ENCODE measurements at regions not wholly inside any gene's neighbourhood (a gene's known extent, or its start where the extent isn't known, plus 50 kb on each side); places are given as distances from the start of the nearest gene placed in this dataset.

DNA sequence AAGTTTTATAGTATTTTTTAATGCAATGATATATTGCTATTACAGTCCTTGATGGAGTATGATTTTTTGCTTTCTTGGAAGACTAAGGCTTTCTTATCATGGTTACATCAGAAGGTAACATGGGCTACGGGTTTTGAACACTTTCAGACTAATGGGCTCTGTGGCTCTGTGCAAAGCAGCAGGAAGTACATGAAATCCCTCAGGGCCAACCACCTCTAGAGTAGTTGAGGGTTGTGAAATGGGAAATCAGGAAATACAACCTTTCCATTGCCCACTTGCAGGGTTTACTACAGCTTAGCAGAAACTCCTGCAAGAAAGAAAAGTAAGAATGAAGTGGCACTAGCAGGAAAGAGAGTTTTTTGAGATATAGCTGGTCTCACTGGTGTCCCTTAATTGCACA lies 853.5 kb downstream of the KCNMA1 start:
- intact Hi-C loops (cut with DNase I; ENCODE audit: low total_unique reads) = no loop called here
- TF ChIP-seq POLR2A (IDR thresholded peaks at IDR 0.05) = no peak
- TF ChIP-seq POLR2AphosphoS5 (IDR thresholded peaks at IDR 0.05) = no peak
- no peak for TF ChIP-seq CTCF (IDR thresholded peaks at IDR 0.05)
- peak overlapping the region in 1 of 2 donors; percentile 29 for H3K27ac ChIP-seq

DNA sequence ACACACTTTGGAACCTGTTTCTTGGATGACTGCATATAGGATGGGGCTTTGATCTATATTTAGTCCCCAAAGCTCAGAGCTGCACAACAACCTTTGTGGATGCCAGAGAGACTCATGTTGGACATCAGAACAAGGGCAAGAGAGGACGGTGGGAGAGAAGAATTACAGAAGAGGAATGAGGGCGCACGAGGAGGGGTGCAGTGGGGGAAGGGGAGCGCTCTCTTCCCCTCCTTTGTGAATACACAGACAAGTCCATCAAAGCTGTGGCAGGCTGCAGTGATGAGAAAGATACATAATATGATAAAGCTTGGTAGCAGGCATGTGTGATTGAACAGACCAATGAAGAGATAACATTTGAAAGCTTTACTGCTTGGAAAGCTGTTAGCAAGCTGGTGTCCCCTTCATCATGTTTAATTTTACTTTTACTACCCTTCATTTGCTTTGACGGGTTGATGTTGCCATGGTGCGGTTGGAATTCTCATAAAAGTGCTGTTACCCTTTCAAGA lies 857.8 kb downstream of the KCNMA1 start:
- Histone ChIP-seq H3K27me3 (no peaks in the 10 kb centered on the region), H3K4me3 (no peak overlapping the region), H3K27ac (no peak overlapping the region), H3K4me1 (no peaks in the 10 kb centered on the region), H3K9me3 (peaks cover 5 to 6% of the 10 kb centered on the region in 2 donors), H3K36me3 (no peaks in the 10 kb centered on the region)
- TF ChIP-seq CTCF (IDR thresholded peaks at IDR 0.05) (no peak), POLR2AphosphoS5 (IDR thresholded peaks at IDR 0.05) (no peak), POLR2A (IDR thresholded peaks at IDR 0.05) (no peak)
- no peak for DNase-seq (ENCODE audit: low spot score in 2 of 2)
- intact Hi-C loops (cut with DNase I; ENCODE audit: low total_unique reads) = no loop called here

More for the DNA sequence above, 853.5 kb downstream of the KCNMA1 start:
- H3K4me1 ChIP-seq = no peaks in the 10 kb centered on the region
- H3K27me3 ChIP-seq = no peaks in the 10 kb centered on the region
- no peaks in the 10 kb centered on the region for H3K36me3 ChIP-seq
- H3K9me3 ChIP-seq = no peaks in the 10 kb centered on the region
- peak in 1 of 2 donors; percentile 32 for DNase-seq (ENCODE audit: low spot score in 2 of 2)
- H3K4me3 ChIP-seq = no peak overlapping the region

DNA sequence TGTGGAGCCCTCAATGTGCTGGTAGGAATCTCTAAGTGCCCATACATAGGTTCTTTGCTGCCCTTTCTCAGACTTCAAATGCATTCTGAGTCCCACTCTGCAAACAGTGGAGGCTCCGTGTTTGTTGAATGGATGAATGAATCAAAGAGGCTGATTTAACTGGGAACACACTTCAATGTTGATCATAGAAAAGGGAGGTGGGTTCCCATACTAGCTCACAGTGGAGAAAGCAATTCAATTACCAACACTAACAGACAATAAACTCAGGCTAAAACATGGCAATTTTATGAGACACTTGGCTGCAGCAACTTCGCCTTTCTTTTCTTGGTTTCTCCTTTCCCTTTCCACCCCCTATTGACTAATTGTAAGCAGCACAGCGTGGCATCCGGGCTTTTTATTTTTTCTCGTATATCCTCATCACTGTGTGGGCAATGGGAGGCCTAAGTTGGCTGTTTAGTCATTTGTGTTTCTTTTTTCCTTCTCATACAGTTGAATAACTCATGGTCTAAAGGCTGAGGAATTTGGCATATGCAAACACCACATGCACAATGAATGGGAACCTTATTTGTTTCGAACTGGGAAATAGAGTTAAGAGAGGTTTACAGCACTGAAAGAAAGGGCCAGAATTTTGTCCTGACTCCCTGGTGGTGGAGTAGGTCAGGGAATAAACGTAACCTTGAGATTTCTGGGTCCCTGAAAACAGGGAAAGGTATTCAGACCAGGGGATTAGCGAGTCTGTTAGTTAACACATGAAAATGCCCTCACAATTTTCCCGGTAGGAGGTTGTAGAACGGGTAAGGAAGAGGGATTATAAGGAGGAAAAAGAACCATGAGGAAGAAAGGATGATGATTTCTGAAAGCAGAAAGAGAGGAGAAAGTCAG lies 858.5 kb downstream of the KCNMA1 start:
- Histone ChIP-seq H3K27me3 (no peaks in the 10 kb centered on the region), H3K9me3 (peaks cover 7 to 12% of the 10 kb centered on the region in 2 donors), H3K4me1 (no peaks in the 10 kb centered on the region), H3K36me3 (no peaks in the 10 kb centered on the region), H3K4me3 (no peak overlapping the region), H3K27ac (no peak overlapping the region)
- intact Hi-C loops (cut with DNase I; ENCODE audit: low total_unique reads) = no loop called here
- DNase-seq (ENCODE audit: low spot score in 2 of 2) = no peak
- TF ChIP-seq POLR2AphosphoS5 (IDR thresholded peaks at IDR 0.05) = no peak
- no peak for TF ChIP-seq POLR2A (IDR thresholded peaks at IDR 0.05)
- TF ChIP-seq CTCF (IDR thresholded peaks at IDR 0.05) = no peak

DNA sequence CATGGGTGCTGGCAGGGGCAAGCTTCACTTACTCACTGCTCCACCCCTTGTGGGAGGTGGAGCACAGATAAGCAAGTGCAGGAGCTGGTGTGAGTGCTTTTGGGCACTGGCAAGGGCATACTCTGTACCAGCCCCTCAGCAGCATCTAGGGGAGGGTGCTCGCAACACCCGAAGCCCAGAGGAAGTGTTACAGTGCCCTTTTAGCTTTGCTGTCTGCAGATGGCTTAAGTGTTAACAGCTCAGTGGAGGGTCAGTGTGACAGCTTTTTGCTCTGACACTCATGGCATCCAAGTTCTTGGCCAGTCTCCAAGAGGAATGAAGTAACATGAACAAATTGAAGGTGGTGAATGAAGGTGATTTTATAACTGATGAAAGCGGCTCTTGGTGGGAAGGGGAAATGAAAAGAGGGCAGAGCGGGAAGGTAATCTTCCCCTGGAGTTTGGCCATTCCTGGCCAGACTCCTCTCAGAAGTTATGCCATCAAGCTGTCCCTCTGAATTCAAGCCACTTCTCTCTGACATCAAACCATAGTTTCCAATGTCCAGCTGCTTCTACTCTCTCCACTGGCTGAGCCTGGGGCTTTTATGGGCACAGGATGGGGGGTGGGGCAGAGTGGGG lies 862.5 kb downstream of the KCNMA1 start:
- no peak for TF ChIP-seq CTCF (IDR thresholded peaks at IDR 0.05)
- TF ChIP-seq POLR2AphosphoS5 (IDR thresholded peaks at IDR 0.05) = no peak
- no peak for TF ChIP-seq POLR2A (IDR thresholded peaks at IDR 0.05)
- Histone ChIP-seq H3K36me3 (no peaks in the 10 kb centered on the region), H3K4me3 (no peak overlapping the region), H3K4me1 (no peaks in the 10 kb centered on the region), H3K27ac (no peak overlapping the region), H3K9me3 (peaks cover 7 to 16% of the 10 kb centered on the region in 2 donors), H3K27me3 (no peaks in the 10 kb centered on the region)
- no peak for DNase-seq (ENCODE audit: low spot score in 2 of 2)
- intact Hi-C loops (cut with DNase I; ENCODE audit: low total_unique reads) = no loop called here

DNA sequence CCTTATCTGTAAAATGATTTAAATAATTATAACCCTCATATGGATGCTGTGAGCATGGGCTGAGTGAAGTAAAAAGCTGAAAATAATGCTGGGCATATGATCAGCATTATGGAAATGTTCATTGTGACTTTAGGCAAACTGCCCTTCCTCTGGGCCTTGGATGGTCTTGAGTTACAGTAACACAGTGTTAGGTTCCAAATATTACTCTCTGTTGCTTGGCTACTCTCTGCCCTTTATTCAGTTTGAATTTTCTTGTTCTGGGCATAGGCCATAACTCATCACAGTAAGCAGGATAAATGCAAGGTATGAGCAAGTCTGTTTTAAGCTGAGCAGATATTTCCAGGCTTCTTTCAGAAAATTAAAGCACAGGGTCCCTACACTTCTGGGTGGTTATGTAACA lies 868.0 kb downstream of the KCNMA1 start:
- no peak for DNase-seq (ENCODE audit: low spot score in 2 of 2)
- no peak overlapping the region for H3K27ac ChIP-seq
- no peaks in the 10 kb centered on the region for H3K27me3 ChIP-seq
- no peaks in the 10 kb centered on the region for H3K4me1 ChIP-seq
- peaks cover 0 to 9% of the 10 kb centered on the region in 2 donors for H3K9me3 ChIP-seq
- no peaks in the 10 kb centered on the region for H3K36me3 ChIP-seq
- TF ChIP-seq CTCF (IDR thresholded peaks at IDR 0.05) (no peak), POLR2AphosphoS5 (IDR thresholded peaks at IDR 0.05) (no peak), POLR2A (IDR thresholded peaks at IDR 0.05) (no peak)
- intact Hi-C loops (cut with DNase I; ENCODE audit: low total_unique reads) = no loop called here
- H3K4me3 ChIP-seq = no peak overlapping the region
